Ascending aorta (tissue), 2 donors: ENCODE measurements at regions not wholly inside any gene's neighbourhood (a gene's known extent, or its start where the extent isn't known, plus 50 kb on each side); places are given as distances from the start of the nearest gene placed in this dataset.
"Not testable (repeated sequence)": the region's sequence is repeated elsewhere in the genome, so short reads cannot be mapped to it uniquely, and the experiment has no call there.

Source experiments
- DNase-seq, 2 donors: peaks; one replicate each; pipeline ENCODE4 v3.0.0-alpha.2; 2019; ENCODE audit warnings: low spot score in 2 of 2
- H3K27ac ChIP-seq, 2 donors: fragments of 200-600 bp; sonication (generic); one replicate each; pipeline ENCODE4 v1.5.1; 2016 to 2017; ENCODE audit warnings: mild to moderate bottlenecking in 1 of 2
- H3K27me3 ChIP-seq: fragments of 200-600 bp; sonication (generic); one replicate; pipeline ENCODE4 v1.5.1; 2017
- H3K36me3 ChIP-seq, 2 donors: fragments of 200-600 bp; sonication (generic); one replicate each; pipeline ENCODE4 v1.5.1; 2016
- H3K4me1 ChIP-seq, 2 donors: fragments of 200-600 bp; sonication (generic); one replicate each; pipeline ENCODE4 v1.5.1; 2016 to 2017; ENCODE audit warnings: mild to moderate bottlenecking in 1 of 2
- H3K4me3 ChIP-seq, 2 donors: fragments of 200-600 bp; sonication (generic); one replicate each; pipeline ENCODE4 v1.5.1; 2016 to 2017; ENCODE audit warnings: mild to moderate bottlenecking in 1 of 2
- H3K9me3 ChIP-seq, 2 donors: fragments of 200-600 bp; sonication (generic); one replicate each; pipeline ENCODE4 v1.5.1; 2016
- CTCF ChIP-seq, 3 experiments: fragments of 200-600 bp in 2 of 3; fragments of 450-650 bp in 1 of 3; sonication (generic) in 2 of 3; IDR thresholded peaks; one replicate each; pipeline ENCODE4 v1.5.1; 2016 to 2019; ENCODE audit warnings: antibody characterized with exemption in 3 of 3, mild to moderate bottlenecking in 1 of 3, moderate library complexity in 1 of 3
- intact Hi-C: fragments of 100-400 bp; cut with DNase I; formaldehyde crosslinking; loops from one replicate; pipeline ENCODE4 v1.15.1; 2023

DNA sequence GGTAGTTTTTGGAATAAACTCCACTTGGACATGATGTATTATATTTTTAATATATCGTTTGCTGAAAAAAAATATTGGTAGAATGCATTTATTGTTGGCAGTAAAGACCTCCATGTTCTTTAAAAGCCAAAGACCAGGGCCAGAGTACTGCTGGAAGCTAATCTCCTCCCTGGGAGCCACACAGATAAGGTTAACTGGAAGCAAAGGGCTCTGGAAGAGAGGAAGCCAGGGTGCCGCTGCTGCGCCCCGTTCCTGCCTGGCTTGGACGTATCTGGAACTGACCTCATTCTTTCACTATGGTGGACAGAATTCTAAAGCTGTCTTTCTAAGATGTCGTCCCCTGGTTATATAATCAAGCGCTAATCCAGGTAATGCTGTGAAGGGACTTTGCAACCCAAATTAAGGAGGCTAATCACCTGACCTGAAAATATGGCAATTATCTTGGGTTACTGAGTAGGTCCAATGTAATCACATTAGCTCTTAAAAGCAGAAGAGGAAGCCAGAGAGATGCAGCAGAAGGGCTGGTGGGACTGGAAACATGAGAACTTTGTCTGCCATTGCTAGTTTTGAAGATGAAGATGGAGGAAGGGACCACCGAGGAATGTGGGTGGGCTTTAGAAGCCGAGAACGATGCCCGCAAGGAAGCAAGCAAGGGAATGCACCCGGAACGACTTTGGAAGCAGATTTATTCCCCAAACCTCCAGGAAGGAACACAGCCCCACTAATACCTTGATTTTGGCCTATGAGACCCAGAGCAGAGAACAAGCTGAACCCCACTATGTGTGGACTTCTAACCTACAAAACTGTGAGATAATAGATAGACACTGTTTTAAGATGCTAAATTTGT lies 167.7 kb upstream of the KCNJ15 start:
- Histone ChIP-seq H3K9me3 (no peaks in the 10 kb centered on the region), H3K27me3 (no peaks in the 10 kb centered on the region), H3K36me3 (no peaks in the 10 kb centered on the region), H3K27ac (no peak overlapping the region), H3K4me3 (no peak overlapping the region), H3K4me1 (no peaks in the 10 kb centered on the region)
- TF ChIP-seq CTCF (IDR thresholded peaks at IDR 0.05): no peak
- no peak for DNase-seq
- intact Hi-C loops: no loop called here

GRCh38 chr21:38089763-38090046 lies 167.1 kb upstream of the KCNJ15 start:
- Histone ChIP-seq H3K36me3 (no peaks in the 10 kb centered on the region), H3K9me3 (no peaks in the 10 kb centered on the region), H3K4me3 (no peak overlapping the region), H3K4me1 (no peaks in the 10 kb centered on the region), H3K27me3 (no peaks in the 10 kb centered on the region), H3K27ac (no peak overlapping the region)
- DNase-seq: no peak
- no peak for TF ChIP-seq CTCF (IDR thresholded peaks at IDR 0.05)
- intact Hi-C loops: no loop called here

DNA sequence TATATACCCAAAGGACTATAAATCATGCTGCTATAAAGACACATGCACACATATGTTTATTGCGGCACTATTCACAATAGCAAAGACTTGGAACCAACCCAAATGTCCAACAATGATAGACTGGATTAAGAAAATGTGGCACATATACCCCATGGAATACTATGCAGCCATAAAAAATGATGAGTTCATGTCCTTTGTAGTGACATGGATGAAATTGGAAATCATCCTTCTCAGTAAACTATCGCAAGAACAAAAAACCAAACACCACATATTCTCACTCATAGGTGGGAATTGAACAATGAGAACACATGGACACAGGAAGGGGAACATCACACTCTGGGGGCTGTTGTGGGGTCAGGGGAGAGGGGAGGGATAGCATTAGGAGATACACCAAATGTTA lies 165.7 kb upstream of the KCNJ15 start:
- DNase-seq, H3K4me1 ChIP-seq, H3K36me3 ChIP-seq, H3K9me3 ChIP-seq, H3K27ac ChIP-seq, intact Hi-C loops, H3K4me3 ChIP-seq, H3K27me3 ChIP-seq: not testable (repeated sequence)

DNA sequence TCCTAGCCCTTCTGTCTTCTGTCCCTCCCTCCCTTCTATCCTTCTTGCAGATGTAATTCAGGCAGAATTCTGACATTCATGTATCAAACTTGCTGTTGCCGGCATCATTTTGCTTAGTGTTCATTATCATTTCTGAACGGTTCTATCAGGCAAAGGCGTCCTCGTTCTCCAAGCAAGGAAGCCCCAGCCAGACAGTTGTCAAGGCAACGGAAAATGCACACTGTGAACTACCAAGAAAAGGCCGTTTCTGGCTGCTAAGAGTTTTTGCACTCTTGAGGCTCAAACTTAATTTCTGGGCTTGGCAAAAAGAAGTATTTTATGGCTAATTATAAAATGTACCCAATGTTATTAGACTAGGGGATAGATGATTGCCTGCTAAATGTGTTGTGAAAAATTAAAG lies 164.7 kb upstream of the KCNJ15 start:
- no peak overlapping the region for H3K4me3 ChIP-seq
- no peaks in the 10 kb centered on the region for H3K9me3 ChIP-seq
- TF ChIP-seq CTCF (IDR thresholded peaks at IDR 0.05): no peak
- intact Hi-C loops: no loop called here
- H3K36me3 ChIP-seq: no peaks in the 10 kb centered on the region
- H3K27ac ChIP-seq: no peak overlapping the region
- H3K4me1 ChIP-seq: no peaks in the 10 kb centered on the region
- H3K27me3 ChIP-seq: no peaks in the 10 kb centered on the region
- DNase-seq: no peak

DNA sequence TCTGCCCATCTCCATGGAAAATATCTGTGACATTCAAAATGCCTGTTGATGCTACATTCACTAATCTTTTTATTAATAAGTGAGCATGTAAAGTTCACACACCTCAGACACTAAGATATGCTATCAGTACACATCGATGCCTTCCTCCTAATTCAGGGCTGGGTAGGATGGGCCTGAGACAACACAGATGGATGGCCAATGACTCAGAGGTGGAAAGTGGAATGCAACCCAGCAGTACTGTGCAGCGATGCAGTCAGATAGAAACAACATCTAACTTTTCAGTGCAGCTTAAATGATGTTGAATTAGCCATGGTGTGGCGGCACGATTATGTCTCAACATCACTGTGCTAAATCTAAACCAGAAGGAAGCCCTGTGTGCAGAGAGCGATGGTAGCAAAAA lies 161.6 kb upstream of the KCNJ15 start:
- intact Hi-C loops: no loop called here
- peaks cover 0 to 4% of the 10 kb centered on the region in 2 donors for H3K9me3 ChIP-seq
- no peak overlapping the region for H3K4me3 ChIP-seq
- H3K27ac ChIP-seq: no peak overlapping the region
- H3K36me3 ChIP-seq: no peaks in the 10 kb centered on the region
- no peak for DNase-seq
- H3K27me3 ChIP-seq: no peaks in the 10 kb centered on the region
- H3K4me1 ChIP-seq: no peaks in the 10 kb centered on the region
- no peak for TF ChIP-seq CTCF (IDR thresholded peaks at IDR 0.05)

GRCh38 chr21:38097789-38098188 lies 159.0 kb upstream of the KCNJ15 start:
- no peaks in the 10 kb centered on the region for H3K36me3 ChIP-seq
- no peak for TF ChIP-seq CTCF (IDR thresholded peaks at IDR 0.05)

More at GRCh38 chr21:38097789-38098188, 159.0 kb upstream of the KCNJ15 start:
- Histone ChIP-seq H3K4me1 (no peaks in the 10 kb centered on the region), H3K9me3 (peaks cover 0 to 4% of the 10 kb centered on the region in 2 donors), H3K27ac (no peak overlapping the region), H3K27me3 (no peaks in the 10 kb centered on the region), H3K4me3 (no peak overlapping the region)
- DNase-seq: no peak
- intact Hi-C loops: no loop called here
